ENCODE measurements at regions not wholly inside any gene's neighbourhood (a gene's known extent, or its start where the extent isn't known, plus 50 kb on each side); places are given as distances from the start of the nearest gene placed in this dataset.
"Not testable (repeated sequence)": the region's sequence is repeated elsewhere in the genome, so short reads cannot be mapped to it uniquely, and the experiment has no call there.

GRCh38 chrX:3178329-3178728 is 137.1 kb downstream of the ARSF start:
- TF ChIP-seq CTCF (IDR thresholded peaks at IDR 0.05; ENCODE audit: control extremely low read depth, extremely low read depth, low read depth, missing control alignments) = no peak
- ChIA-PET CTCF (no interaction called here), POLR2A (no interaction called here)
- DNase-seq (ENCODE audit: extremely low spot score) = no peak

GRCh38 chrX:3177851-3178250 is 136.6 kb downstream of the ARSF start:
- ChIA-PET POLR2A (no interaction called here), CTCF (no interaction called here)
- DNase-seq (ENCODE audit: extremely low spot score) = no peak
- TF ChIP-seq CTCF (IDR thresholded peaks at IDR 0.05; ENCODE audit: control extremely low read depth, extremely low read depth, low read depth, missing control alignments) = no peak

- no peak for TF ChIP-seq CTCF (IDR thresholded peaks at IDR 0.05; ENCODE audit: control extremely low read depth, extremely low read depth, low read depth, missing control alignments)
- CTCF ChIA-PET = no interaction called here
- POLR2A ChIA-PET = no interaction called here
- DNase-seq (ENCODE audit: extremely low spot score) = no peak
These were observed 135.2 kb downstream of the ARSF start for GRCh38 chrX:3176439-3176820.

GRCh38 chrX:3175659-3176438 is 134.6 kb downstream of the ARSF start:
- no peak for DNase-seq (ENCODE audit: extremely low spot score)

GRCh38 chrX:3172156-3172555 is 130.9 kb downstream of the ARSF start:
- DNase-seq (ENCODE audit: extremely low spot score); POLR2A ChIA-PET; CTCF ChIA-PET: not testable (repeated sequence)

More at GRCh38 chrX:3175659-3176438, 134.6 kb downstream of the ARSF start:
- ChIA-PET CTCF (no interaction called here), POLR2A (no interaction called here)
- no peak for TF ChIP-seq CTCF (IDR thresholded peaks at IDR 0.05; ENCODE audit: control extremely low read depth, extremely low read depth, low read depth, missing control alignments)

- ChIA-PET CTCF (no interaction called here), POLR2A (no interaction called here)
- no peak for TF ChIP-seq CTCF (IDR thresholded peaks at IDR 0.05; ENCODE audit: control extremely low read depth, extremely low read depth, low read depth, missing control alignments)
- DNase-seq (ENCODE audit: extremely low spot score) = no peak
These were observed 128.2 kb downstream of the ARSF start for GRCh38 chrX:3169421-3169820.

GRCh38 chrX:3167771-3168170 is 126.5 kb downstream of the ARSF start:
- POLR2A ChIA-PET = no interaction called here
- TF ChIP-seq CTCF (IDR thresholded peaks at IDR 0.05; ENCODE audit: control extremely low read depth, extremely low read depth, low read depth, missing control alignments) = no peak
- CTCF ChIA-PET = no interaction called here
- DNase-seq (ENCODE audit: extremely low spot score) = no peak
